ENCODE measurements at regions not wholly inside any gene's neighbourhood (a gene's known extent, or its start where the extent isn't known, plus 50 kb on each side); places are given as distances from the start of the nearest gene placed in this dataset.

DNA sequence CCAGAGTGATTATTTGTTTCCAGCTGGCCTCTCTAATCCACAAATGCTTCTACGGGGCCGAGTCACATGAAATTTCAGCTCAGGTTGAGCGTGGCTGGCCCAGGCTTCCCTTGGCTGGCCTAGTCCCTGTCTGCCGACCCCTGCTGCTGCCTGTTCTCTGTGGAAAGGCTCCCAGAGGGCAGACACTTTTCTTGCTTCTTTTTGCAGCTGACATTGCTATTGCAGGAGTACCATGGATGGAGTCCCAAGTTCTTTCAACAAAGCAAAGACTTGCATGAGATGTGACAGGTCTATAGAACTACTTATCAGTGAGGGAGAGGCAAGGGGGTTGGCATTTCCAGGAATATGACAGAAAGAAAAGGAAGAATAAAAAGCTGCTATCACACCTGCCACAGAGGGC lies 287.4 kb upstream of the ARRDC3 start:
- TF ChIP-seq POLR2A (IDR thresholded peaks at IDR 0.05): no peak
- TF ChIP-seq, protein P1, sequence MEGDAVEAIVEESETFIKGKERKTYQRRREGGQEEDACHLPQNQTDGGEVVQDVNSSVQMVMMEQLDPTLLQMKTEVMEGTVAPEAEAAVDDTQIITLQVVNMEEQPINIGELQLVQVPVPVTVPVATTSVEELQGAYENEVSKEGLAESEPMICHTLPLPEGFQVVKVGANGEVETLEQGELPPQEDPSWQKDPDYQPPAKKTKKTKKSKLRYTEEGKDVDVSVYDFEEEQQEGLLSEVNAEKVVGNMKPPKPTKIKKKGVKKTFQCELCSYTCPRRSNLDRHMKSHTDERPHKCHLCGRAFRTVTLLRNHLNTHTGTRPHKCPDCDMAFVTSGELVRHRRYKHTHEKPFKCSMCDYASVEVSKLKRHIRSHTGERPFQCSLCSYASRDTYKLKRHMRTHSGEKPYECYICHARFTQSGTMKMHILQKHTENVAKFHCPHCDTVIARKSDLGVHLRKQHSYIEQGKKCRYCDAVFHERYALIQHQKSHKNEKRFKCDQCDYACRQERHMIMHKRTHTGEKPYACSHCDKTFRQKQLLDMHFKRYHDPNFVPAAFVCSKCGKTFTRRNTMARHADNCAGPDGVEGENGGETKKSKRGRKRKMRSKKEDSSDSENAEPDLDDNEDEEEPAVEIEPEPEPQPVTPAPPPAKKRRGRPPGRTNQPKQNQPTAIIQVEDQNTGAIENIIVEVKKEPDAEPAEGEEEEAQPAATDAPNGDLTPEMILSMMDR (IDR thresholded peaks at IDR 0.05): no peak

Measured in heart left ventricle (tissue), 13 donors.